Astrocyte of the cerebellum (primary cell): ENCODE measurements at regions not wholly inside any gene's neighbourhood (a gene's known extent, or its start where the extent isn't known, plus 50 kb on each side); places are given as distances from the start of the nearest gene placed in this dataset.
"Not testable (repeated sequence)": the region's sequence is repeated elsewhere in the genome, so short reads cannot be mapped to it uniquely, and the experiment has no call there.

Experiments
- DNase-seq: peaks from one replicate; pipeline ENCODE4 v3.0.0-alpha.2; 2011; ENCODE audit warnings: low read depth
- H3K4me3 ChIP-seq: 2 replicates; pipeline ENCODE4 v1.5.1; 2011; ENCODE audit warnings: mild to moderate bottlenecking, low read depth, low read length, moderate library complexity
- CTCF ChIP-seq: IDR thresholded peaks from 2 replicates; pipeline ENCODE4 v1.5.1; 2012; ENCODE audit warnings: low read length, low read depth, moderate library complexity, mild to moderate bottlenecking; ENCODE audit errors: missing control alignments
- in situ Hi-C: cut with HindIII; loops from 2 replicates; pipeline ENCODE4 v1.10.0; 2017; ENCODE audit warnings: low sequenced_read_pairs

DNA sequence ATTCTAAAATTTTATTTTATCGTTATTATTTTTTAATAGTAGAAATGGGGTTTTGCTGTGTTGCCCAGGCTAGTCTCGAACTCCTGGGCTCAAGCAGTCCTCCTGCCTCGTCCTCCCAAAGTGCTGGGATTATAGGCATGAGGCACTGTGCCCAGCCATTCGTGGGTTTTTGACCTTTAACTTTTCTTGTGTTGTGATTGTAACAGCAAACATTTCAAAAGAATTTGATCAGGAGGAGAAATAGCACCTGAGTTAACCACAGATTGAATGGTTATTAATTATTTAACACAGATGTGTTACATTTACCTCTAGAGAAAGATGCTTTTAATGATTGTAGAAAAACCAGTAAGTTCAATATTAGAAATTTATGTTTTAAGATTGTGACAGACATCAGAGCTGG is 132.0 kb downstream of the HAUS1 start:
- TF ChIP-seq CTCF: no peak
- in situ Hi-C loops: no loop called here
- DNase-seq: no peak
- no peak overlapping the region for H3K4me3 ChIP-seq

GRCh38 chr18:46237891-46238290 is 133.7 kb downstream of the HAUS1 start:
- no peak for DNase-seq
- in situ Hi-C loops: no loop called here
- TF ChIP-seq CTCF: no peak
- H3K4me3 ChIP-seq: no peak overlapping the region

DNA sequence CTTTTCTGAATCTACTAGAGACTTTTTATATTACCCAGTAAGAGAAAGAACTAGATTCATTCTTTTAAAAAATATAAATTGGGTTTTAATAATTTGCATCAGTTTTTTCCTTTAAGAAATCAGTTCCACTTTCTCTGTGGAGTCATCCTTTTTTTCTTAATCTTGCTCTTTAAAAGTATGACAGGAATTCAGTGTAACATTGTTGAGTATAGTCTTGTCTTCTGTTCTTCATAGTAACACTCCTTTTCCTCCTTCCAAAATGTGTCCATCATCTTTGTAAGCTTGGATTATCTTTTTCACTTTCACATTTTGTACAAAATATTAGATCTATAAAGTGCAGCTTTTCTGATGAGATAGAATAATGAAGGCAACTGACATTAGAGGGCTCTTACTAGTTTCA is 135.4 kb downstream of the HAUS1 start:
- DNase-seq: no peak
- in situ Hi-C loops: no loop called here

GRCh38 chr18:46239998-46240397 is 135.8 kb downstream of the HAUS1 start:
- DNase-seq: no peak
- in situ Hi-C loops: no loop called here
- TF ChIP-seq CTCF: no peak
- no peak overlapping the region for H3K4me3 ChIP-seq

More for the DNA sequence above, 135.4 kb downstream of the HAUS1 start:
- TF ChIP-seq CTCF: no peak
- H3K4me3 ChIP-seq: no peak overlapping the region

GRCh38 chr18:46241393-46241792 is 137.2 kb downstream of the HAUS1 start:
- in situ Hi-C loops, H3K4me3 ChIP-seq, DNase-seq: not testable (repeated sequence)

DNA sequence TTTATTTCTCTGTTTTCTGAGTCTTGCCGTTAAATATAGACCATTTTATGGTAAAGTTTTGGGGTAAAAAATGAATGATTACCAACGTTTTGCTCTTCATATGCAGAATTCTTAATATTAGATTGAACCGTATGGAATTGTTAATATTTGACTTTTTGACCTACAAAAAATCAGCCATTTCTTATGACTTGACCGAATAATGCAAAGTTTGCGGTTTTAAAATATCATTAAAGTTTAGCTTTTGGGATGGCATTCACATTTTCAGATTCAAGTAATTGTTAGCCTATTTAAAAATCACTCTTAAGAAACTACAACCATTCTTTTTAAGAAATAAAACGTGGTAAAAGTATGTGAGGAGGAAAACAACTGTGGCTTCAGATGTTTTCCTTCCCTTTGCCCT is 138.0 kb downstream of the HAUS1 start:
- no peak overlapping the region for H3K4me3 ChIP-seq
- no peak for DNase-seq
- TF ChIP-seq CTCF: no peak
- in situ Hi-C loops: no loop called here

DNA sequence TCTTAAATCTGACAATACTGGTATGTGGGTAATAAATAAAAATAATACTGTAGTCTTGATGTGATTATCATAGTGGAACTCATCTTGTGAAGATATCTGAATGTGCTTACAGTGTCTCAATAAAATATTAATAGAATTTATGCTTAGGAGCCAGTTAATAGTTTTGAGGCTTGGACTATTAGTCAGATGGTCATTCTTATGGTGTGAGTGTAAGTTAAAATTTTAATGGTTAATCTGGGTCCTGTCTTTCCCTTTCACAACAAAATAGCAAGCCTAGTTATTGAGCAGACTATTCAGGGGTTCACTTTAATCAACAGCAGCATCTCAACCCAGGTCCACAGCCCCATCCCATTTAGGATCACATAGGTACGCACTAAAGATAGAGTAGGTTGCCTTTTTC is 138.9 kb downstream of the HAUS1 start:
- TF ChIP-seq CTCF: no peak
- no peak for DNase-seq
- in situ Hi-C loops: no loop called here
- no peak overlapping the region for H3K4me3 ChIP-seq
